ENCODE measurements at regions not wholly inside any gene's neighbourhood (a gene's known extent, or its start where the extent isn't known, plus 50 kb on each side); places are given as distances from the start of the nearest gene placed in this dataset.

DNA sequence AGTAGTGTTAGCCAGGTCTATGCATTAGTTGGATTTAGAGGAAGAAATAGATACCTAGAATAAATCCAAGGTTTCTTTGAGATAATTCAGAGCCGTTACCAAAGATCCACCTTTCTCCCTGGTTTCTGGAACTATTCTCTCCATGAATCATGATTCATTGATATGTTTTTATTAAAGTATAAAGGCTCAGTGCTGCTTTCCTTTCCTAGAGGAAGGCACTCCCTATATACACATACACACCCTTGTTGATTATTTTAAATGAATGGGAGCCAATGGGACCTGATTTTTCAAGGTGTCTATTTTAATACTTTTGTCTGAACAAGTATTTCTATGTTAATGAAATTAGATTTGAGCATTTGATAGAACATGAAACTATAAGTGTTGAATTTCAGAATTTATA, 146.8 kb upstream of the SPRY1 start:
- intact Hi-C loops (cut with DNase I): loop anchor here (10.0 kb wide), 1 partner anchor 125 kb away; no protein-coding TSS in a partner anchor
- H3K36me3 ChIP-seq: no peaks in the 10 kb centered on the region
- no peaks in the 10 kb centered on the region for H3K9me3 ChIP-seq
- WGBS, 2 donors: 29 to 80% methylated on average over 1 of the region's 1 CpG
- no peak for DNase-seq
- peaks cover 0 to 46% (median 25%) of the 10 kb centered on the region in 4 donors for H3K4me1 ChIP-seq
- H3K27me3 ChIP-seq: no peaks in the 10 kb centered on the region
- no peak overlapping the region for H3K4me3 ChIP-seq
- TF ChIP-seq POLR2A (IDR thresholded peaks at IDR 0.05) (no peak), CTCF (IDR thresholded peaks at IDR 0.05) (no peak), EP300 (IDR thresholded peaks at IDR 0.05) (no peak), POLR2AphosphoS5 (IDR thresholded peaks at IDR 0.05) (no peak)
- peak overlapping the region in 2 of 4 donors; percentile 36 to 62 for H3K27ac ChIP-seq

- H3K27me3 ChIP-seq: no peaks in the 10 kb centered on the region
- TF ChIP-seq EP300 (IDR thresholded peaks at IDR 0.05): no peak
- TF ChIP-seq POLR2A (IDR thresholded peaks at IDR 0.05): no peak
- TF ChIP-seq CTCF (IDR thresholded peaks at IDR 0.05): no peak
- H3K27ac ChIP-seq: peak overlapping the region in 2 of 4 donors; percentile 36 to 62
- H3K36me3 ChIP-seq: no peaks in the 10 kb centered on the region
- DNase-seq: peak; percentile 75
- no peaks in the 10 kb centered on the region for H3K9me3 ChIP-seq
- peaks cover 0 to 36% (median 19%) of the 10 kb centered on the region in 4 donors for H3K4me1 ChIP-seq
- intact Hi-C loops (cut with DNase I): no loop called here
- no peak overlapping the region for H3K4me3 ChIP-seq
Measured at GRCh38 chr4:123250843-123251242, 145.8 kb upstream of the SPRY1 start.

- 93% methylated on average over 6 of the region's 6 CpGs for WGBS, 2 donors
- Histone ChIP-seq H3K27me3 (no peaks in the 10 kb centered on the region), H3K36me3 (peaks cover 0 to 4% (median 0%) of the 10 kb centered on the region in 4 donors), H3K27ac (no peak overlapping the region), H3K4me1 (peaks cover 0 to 19% (median 11%) of the 10 kb centered on the region in 4 donors), H3K4me3 (no peak overlapping the region), H3K9me3 (no peaks in the 10 kb centered on the region)
- no peak for DNase-seq
- no peak for TF ChIP-seq POLR2A (IDR thresholded peaks at IDR 0.05)
- no peak for TF ChIP-seq CTCF (IDR thresholded peaks at IDR 0.05)
- TF ChIP-seq EP300 (IDR thresholded peaks at IDR 0.05): no peak
- TF ChIP-seq POLR2AphosphoS5 (IDR thresholded peaks at IDR 0.05): no peak
- intact Hi-C loops (cut with DNase I): no loop called here
Measured at GRCh38 chr4:123255971-123256370, 140.6 kb upstream of the SPRY1 start.

DNA sequence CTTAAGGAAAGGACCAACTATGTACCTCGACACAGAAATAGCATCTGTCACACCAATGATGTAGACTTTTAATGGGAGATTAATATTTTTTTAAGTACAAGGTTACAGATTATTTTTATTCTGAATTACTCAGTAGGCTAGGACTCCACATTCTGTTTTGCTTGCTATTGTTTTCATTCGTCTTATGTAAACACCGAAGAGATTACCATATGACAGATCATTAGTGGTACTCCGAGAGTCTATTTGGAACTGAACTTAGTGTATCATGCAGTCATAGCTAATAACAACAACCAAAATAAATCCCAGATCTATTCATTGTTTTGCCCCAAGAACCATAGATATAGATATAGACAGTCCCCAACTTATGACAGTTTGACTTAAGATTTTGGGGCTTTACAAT, 139.7 kb upstream of the SPRY1 start:
- intact Hi-C loops (cut with DNase I): no loop called here
- 91 to 93% methylated on average over 4 of the region's 4 CpGs for WGBS, 2 donors

GRCh38 chr4:123257591-123257990, 139.0 kb upstream of the SPRY1 start:
- Histone ChIP-seq H3K36me3 (peaks cover 0 to 4% (median 0%) of the 10 kb centered on the region in 4 donors), H3K27me3 (no peaks in the 10 kb centered on the region), H3K27ac (no peak overlapping the region), H3K9me3 (no peaks in the 10 kb centered on the region), H3K4me1 (peaks cover 0 to 16% (median 11%) of the 10 kb centered on the region in 4 donors), H3K4me3 (no peak overlapping the region)
- DNase-seq: no peak
- 10 to 17% methylated on average over 4 of the region's 4 CpGs for WGBS, 2 donors
- TF ChIP-seq CTCF (IDR thresholded peaks at IDR 0.05): no peak
- TF ChIP-seq POLR2AphosphoS5 (IDR thresholded peaks at IDR 0.05): no peak
- TF ChIP-seq EP300 (IDR thresholded peaks at IDR 0.05): no peak
- TF ChIP-seq POLR2A (IDR thresholded peaks at IDR 0.05): no peak
- intact Hi-C loops (cut with DNase I): no loop called here

More for the DNA sequence above, 139.7 kb upstream of the SPRY1 start:
- TF ChIP-seq EP300 (IDR thresholded peaks at IDR 0.05) (no peak), POLR2A (IDR thresholded peaks at IDR 0.05) (no peak)
- peaks cover 0 to 4% (median 0%) of the 10 kb centered on the region in 4 donors for H3K36me3 ChIP-seq
- H3K27ac ChIP-seq: no peak overlapping the region
- peaks cover 0 to 16% (median 11%) of the 10 kb centered on the region in 4 donors for H3K4me1 ChIP-seq
- DNase-seq: no peak
- no peaks in the 10 kb centered on the region for H3K27me3 ChIP-seq
- no peak overlapping the region for H3K4me3 ChIP-seq
- H3K9me3 ChIP-seq: no peaks in the 10 kb centered on the region
